Activated naive CD4-positive, alpha-beta T cell treated with anti-CD3 and anti-CD28 coated beads, Interleukin-2, amount 50 U/mL, for 24 hours (primary cell): ENCODE measurements at regions not wholly inside any gene's neighbourhood (a gene's known extent, or its start where the extent isn't known, plus 50 kb on each side); places are given as distances from the start of the nearest gene placed in this dataset.

Source experiments
- H3K27ac Mint-ChIP-seq: one replicate; pipeline ENCODE4 v1.8.0; 2021; ENCODE audit warnings: mild to moderate bottlenecking, mixed read lengths
- H3K27me3 Mint-ChIP-seq: one replicate; pipeline ENCODE4 v1.8.0; 2021; ENCODE audit warnings: mixed read lengths
- H3K36me3 Mint-ChIP-seq: one replicate; pipeline ENCODE4 v1.8.0; 2021; ENCODE audit warnings: mixed read lengths
- H3K4me1 Mint-ChIP-seq: one replicate; pipeline ENCODE4 v1.8.0; 2021; ENCODE audit warnings: mixed read lengths
- H3K4me3 Mint-ChIP-seq: one replicate; pipeline ENCODE4 v1.8.0; 2021; ENCODE audit warnings: mild to moderate bottlenecking, mixed read lengths
- H3K9me3 Mint-ChIP-seq: one replicate; pipeline ENCODE4 v1.8.0; 2021; ENCODE audit warnings: mixed read lengths

DNA sequence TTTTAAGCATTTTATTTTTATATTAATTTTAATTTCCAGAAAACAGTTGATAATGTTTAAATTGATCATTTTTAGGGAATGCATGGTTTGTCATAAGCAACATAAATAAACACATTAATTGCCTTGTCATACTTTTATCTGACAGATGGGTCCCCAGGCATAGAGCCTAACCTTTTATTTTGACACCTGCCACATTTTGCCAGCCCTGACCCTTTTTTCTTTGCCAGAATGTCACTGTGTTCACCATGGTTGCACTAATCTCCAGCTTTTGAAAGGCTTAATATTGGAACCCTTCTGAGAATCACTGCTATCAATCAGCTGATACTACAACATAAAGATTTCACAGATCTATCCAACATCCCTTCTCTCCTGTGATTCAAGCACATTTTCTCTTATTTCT lies 56.0 kb upstream of the DPYD start:
- Mint-ChIP-seq H3K9me3 (no peaks in the 10 kb centered on the region), H3K36me3 (no peaks in the 10 kb centered on the region), H3K27ac (no peak overlapping the region), H3K4me3 (no peak overlapping the region), H3K27me3 (peaks cover 1% of the 10 kb centered on the region), H3K4me1 (no peaks in the 10 kb centered on the region)
